Body of pancreas (tissue), 4 donors: ENCODE measurements at regions not wholly inside any gene's neighbourhood (a gene's known extent, or its start where the extent isn't known, plus 50 kb on each side); places are given as distances from the start of the nearest gene placed in this dataset.

Source experiments
- ATAC-seq: fragments of 150-250 bp; one replicate; pipeline ENCODE4 v1.9.1; 2016
- DNase-seq, 4 donors: peaks; one replicate each; pipeline ENCODE4 v3.0.0-alpha.2; 2019
- H3K27ac ChIP-seq, 4 donors: fragments of 200-600 bp; sonication (generic); 1 replicate in 3 of 4; 2 replicates in 1 of 4; pipeline versions ENCODE4 v1.5.1 to v1.6.1; 2016 to 2019; ENCODE audit warnings: mild to moderate bottlenecking in 1 of 4, mixed read lengths in 1 of 4, moderate library complexity in 1 of 4
- H3K27me3 ChIP-seq, 2 donors: fragments of 200-600 bp; sonication (generic); one replicate each; pipeline ENCODE4 v1.6.0; 2016; ENCODE audit warnings: mild to moderate bottlenecking in 1 of 2
- H3K36me3 ChIP-seq, 2 donors: fragments of 200-600 bp; sonication (generic); replicated peaks in 1 of 2; 2 replicates each; pipeline ENCODE4 v1.5.1; 2016; ENCODE audit warnings: low read depth in 2 of 2; ENCODE audit not compliant: insufficient read depth in 1 of 2
- H3K4me1 ChIP-seq: fragments of 200-600 bp; sonication (generic); one replicate; pipeline ENCODE4 v1.6.0; 2016
- H3K4me3 ChIP-seq, 2 donors: fragments of 200-600 bp; sonication (generic); 1 replicate in 1 of 2; 2 replicates in 1 of 2; pipeline ENCODE4 v1.5.1; 2016 to 2019
- H3K9me3 ChIP-seq, 3 donors: fragments of 200-600 bp; sonication (generic); 1 replicate in 2 of 3; 2 replicates in 1 of 3; pipeline ENCODE4 v1.5.1; 2016
- POLR2A ChIP-seq, 3 donors: fragments of 450-650 bp; IDR thresholded peaks; one replicate each; pipeline ENCODE4 v1.6.1; 2016; ENCODE audit warnings: antibody characterized with exemption in 3 of 3, mild to moderate bottlenecking in 2 of 3
- WGBS, 2 donors: methylation state at CpG; one replicate each; pipeline ENCODE4 v1.1.5; 2017; 5-methylcytosine and 5-hydroxymethylcytosine counted together
- intact Hi-C: fragments of 100-400 bp; cut with DNase I; formaldehyde crosslinking; loops from one replicate; pipeline ENCODE4 v1.15.1; 2023
- TF ChIP-seq, protein P1 (sequence below), 7 experiments: fragments of 450-650 bp in 4 of 7; fragments of 200-600 bp in 3 of 7; sonication (generic) in 3 of 7; IDR thresholded peaks; one replicate each; pipeline ENCODE4 v1.5.1; 2016 to 2019; ENCODE audit warnings: antibody characterized with exemption in 7 of 7

DNA sequence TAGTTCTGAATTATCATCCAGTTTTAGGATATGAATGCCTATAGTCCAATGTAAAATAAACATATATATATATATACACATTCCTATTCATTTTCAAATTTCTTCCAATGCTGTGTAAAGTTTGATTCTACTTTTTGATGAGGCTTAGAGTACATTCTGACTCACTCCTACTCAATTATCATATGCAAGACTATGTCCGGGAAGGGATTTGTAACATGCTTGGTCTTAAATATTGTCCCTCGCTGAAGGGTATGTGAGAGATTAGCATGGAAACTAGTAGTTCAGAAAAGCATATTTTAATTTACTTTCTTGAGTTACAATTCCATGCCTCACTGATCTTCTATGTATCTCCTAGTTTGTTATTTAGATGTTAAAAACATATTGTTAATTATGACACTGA is 377.7 kb upstream of the MAP2 start:
- TF ChIP-seq POLR2A (IDR thresholded peaks at IDR 0.05) = no peak
- TF ChIP-seq, protein P1, sequence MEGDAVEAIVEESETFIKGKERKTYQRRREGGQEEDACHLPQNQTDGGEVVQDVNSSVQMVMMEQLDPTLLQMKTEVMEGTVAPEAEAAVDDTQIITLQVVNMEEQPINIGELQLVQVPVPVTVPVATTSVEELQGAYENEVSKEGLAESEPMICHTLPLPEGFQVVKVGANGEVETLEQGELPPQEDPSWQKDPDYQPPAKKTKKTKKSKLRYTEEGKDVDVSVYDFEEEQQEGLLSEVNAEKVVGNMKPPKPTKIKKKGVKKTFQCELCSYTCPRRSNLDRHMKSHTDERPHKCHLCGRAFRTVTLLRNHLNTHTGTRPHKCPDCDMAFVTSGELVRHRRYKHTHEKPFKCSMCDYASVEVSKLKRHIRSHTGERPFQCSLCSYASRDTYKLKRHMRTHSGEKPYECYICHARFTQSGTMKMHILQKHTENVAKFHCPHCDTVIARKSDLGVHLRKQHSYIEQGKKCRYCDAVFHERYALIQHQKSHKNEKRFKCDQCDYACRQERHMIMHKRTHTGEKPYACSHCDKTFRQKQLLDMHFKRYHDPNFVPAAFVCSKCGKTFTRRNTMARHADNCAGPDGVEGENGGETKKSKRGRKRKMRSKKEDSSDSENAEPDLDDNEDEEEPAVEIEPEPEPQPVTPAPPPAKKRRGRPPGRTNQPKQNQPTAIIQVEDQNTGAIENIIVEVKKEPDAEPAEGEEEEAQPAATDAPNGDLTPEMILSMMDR (IDR thresholded peaks at IDR 0.05) = no peak

DNA sequence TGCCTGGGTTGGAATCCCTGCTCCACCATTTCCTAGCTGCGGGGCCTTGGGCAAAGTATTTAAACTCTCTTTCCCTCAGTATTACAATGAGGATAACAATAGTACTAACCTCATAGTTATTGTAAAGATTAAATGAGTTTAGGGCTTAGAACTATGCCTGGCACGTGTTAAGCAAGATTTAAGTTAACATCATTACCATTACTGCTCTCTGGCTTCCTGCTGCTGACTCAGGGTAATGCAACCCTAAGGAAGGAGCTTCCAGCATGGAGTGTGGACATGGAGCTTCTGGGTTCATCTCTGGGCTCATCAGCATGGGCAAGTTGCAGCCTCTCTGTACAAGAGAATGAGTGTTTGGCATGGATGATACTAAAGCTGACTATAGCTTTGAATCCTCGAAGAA is 374.2 kb upstream of the MAP2 start:
- no peak for ATAC-seq
- H3K9me3 ChIP-seq = no peaks in the 10 kb centered on the region
- H3K27me3 ChIP-seq = no peaks in the 10 kb centered on the region
- no peaks in the 10 kb centered on the region for H3K4me1 ChIP-seq
- no peak overlapping the region for H3K4me3 ChIP-seq
- no peak overlapping the region for H3K27ac ChIP-seq
- DNase-seq = no peak
- H3K36me3 ChIP-seq = no peaks in the 10 kb centered on the region
- intact Hi-C loops = no loop called here
- 63 to 67% methylated on average over 3 of the region's 3 CpGs for WGBS, 2 donors
- TF ChIP-seq, protein P1 (IDR thresholded peaks at IDR 0.05) = no peak
- no peak for TF ChIP-seq POLR2A (IDR thresholded peaks at IDR 0.05)

More for the DNA sequence above, 377.7 kb upstream of the MAP2 start:
- Histone ChIP-seq H3K36me3 (no peaks in the 10 kb centered on the region), H3K4me1 (no peaks in the 10 kb centered on the region), H3K27me3 (no peaks in the 10 kb centered on the region), H3K4me3 (no peak overlapping the region), H3K27ac (no peak overlapping the region), H3K9me3 (no peaks in the 10 kb centered on the region)
- intact Hi-C loops = no loop called here
- 91 to 97% methylated on average over 2 of the region's 2 CpGs for WGBS, 2 donors
- ATAC-seq (no peak), DNase-seq (no peak)

DNA sequence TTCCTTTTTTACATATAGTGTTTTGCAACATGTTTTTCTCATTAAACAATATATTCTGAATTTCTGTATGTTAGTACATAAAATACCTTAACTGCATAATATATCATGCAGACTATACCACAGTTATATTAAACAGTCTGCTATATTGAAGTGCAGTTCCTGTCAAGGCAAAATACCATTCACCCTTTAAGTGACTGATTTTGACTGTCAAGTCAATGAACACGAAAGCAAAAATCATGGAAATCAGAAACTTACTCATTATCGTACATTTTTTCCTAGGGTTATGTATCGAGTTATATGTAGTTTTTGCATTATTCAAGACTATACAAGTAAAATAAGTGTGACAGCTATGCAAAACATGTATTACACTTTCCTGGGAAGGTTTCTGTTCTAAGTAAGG is 361.6 kb upstream of the MAP2 start:
- Histone ChIP-seq H3K4me3 (no peak overlapping the region), H3K27ac (no peak overlapping the region), H3K4me1 (no peaks in the 10 kb centered on the region), H3K27me3 (no peaks in the 10 kb centered on the region), H3K36me3 (no peaks in the 10 kb centered on the region), H3K9me3 (no peaks in the 10 kb centered on the region)
- intact Hi-C loops = no loop called here
- no peak for TF ChIP-seq POLR2A (IDR thresholded peaks at IDR 0.05)
- TF ChIP-seq, protein P1 (IDR thresholded peaks at IDR 0.05) = no peak
- ATAC-seq (no peak), DNase-seq (no peak)
- WGBS, 2 donors = 85 to 91% methylated on average over 3 of the region's 3 CpGs

DNA sequence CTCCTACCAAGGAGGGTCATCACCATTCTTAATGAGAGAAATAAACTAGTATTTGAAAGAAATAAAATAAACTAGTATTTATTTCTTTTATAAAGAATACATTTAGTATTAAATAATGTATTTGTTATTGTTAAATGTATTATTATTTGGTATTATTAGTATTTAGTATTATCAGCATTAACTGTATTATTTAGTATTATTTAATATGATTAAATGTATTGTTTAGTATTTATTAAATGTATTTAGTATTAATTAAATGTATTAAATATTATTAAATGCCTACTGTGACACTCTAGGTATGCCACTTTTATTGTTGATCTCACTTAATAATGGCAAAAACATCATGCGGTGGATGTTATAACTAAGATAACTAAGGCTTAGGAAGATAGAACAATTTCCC is 353.6 kb upstream of the MAP2 start:
- no peaks in the 10 kb centered on the region for H3K36me3 ChIP-seq
- DNase-seq (no peak), ATAC-seq (no peak)
- no peak overlapping the region for H3K27ac ChIP-seq
- no peaks in the 10 kb centered on the region for H3K27me3 ChIP-seq
- TF ChIP-seq, protein P1 (IDR thresholded peaks at IDR 0.05) = no peak
- no peaks in the 10 kb centered on the region for H3K9me3 ChIP-seq
- H3K4me1 ChIP-seq = no peaks in the 10 kb centered on the region
- WGBS, 2 donors = 98 to 100% methylated on average over 1 of the region's 1 CpG
- no peak overlapping the region for H3K4me3 ChIP-seq
- intact Hi-C loops = no loop called here

DNA sequence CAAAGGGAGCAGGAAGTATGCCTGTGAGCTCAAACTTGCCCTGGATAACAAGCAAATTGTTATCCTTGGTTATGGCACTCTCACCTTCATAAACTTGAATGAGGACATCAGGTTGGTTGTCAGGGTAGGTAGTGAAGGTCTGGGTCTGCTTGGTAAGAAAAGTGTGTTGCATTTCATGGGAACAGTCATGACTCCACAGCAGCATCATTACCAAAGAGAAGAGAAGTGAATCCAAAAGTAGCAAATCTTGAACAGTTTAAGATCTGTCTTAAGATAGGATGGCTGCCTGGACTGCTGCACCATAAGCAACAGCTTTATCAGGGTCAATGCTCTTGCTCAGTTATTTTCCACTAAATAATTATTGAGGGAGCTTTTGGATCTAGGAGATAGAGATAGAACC is 350.7 kb upstream of the MAP2 start:
- Histone ChIP-seq H3K27me3 (no peaks in the 10 kb centered on the region), H3K4me1 (no peaks in the 10 kb centered on the region), H3K27ac (no peak overlapping the region), H3K9me3 (no peaks in the 10 kb centered on the region), H3K4me3 (no peak overlapping the region), H3K36me3 (no peaks in the 10 kb centered on the region)
- ATAC-seq (no peak), DNase-seq (no peak)
- intact Hi-C loops = no loop called here
- no peak for TF ChIP-seq POLR2A (IDR thresholded peaks at IDR 0.05)
- TF ChIP-seq, protein P1 (IDR thresholded peaks at IDR 0.05) = no peak
